Putamen (tissue), 1 donor: ENCODE measurements at regions not wholly inside any gene's neighbourhood (a gene's known extent, or its start where the extent isn't known, plus 50 kb on each side); places are given as distances from the start of the nearest gene placed in this dataset.

ENCODE experiments used
- DNase-seq: peaks from one replicate; pipeline ENCODE4 v3.0.0-alpha.2; 2016; ENCODE audit warnings: low spot score

DNA sequence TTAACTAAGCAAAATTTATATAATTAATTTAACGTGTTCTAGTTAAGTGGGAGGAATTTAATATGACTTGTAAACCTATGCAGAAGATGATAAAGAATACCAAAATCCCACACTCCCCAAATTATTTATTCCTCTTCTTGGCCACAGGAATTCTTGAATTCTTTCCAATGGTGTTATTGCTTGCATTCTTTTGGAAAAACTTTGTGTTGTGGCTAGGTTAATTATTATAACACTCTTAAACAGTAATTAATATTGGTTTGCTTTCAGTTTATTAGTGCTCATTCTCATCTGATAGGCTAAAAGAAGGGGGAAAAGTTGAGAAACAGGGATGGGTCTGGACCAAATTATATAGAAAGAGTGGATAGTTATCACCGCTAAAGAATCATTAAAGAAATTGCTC, 141.5 kb upstream of the PABPC4L start:
- no peak for DNase-seq

- DNase-seq = no peak
Measured at GRCh38 chr4:134337574-134337973, 136.0 kb upstream of the PABPC4L start.

GRCh38 chr4:134328741-134329140, 127.2 kb upstream of the PABPC4L start:
- no peak for DNase-seq

- DNase-seq = no peak
Measured at GRCh38 chr4:134327274-134328122, 125.9 kb upstream of the PABPC4L start.

GRCh38 chr4:134326866-134327265, 125.3 kb upstream of the PABPC4L start:
- no peak for DNase-seq

GRCh38 chr4:134324179-134324578, 122.6 kb upstream of the PABPC4L start:
- DNase-seq = no peak

DNA sequence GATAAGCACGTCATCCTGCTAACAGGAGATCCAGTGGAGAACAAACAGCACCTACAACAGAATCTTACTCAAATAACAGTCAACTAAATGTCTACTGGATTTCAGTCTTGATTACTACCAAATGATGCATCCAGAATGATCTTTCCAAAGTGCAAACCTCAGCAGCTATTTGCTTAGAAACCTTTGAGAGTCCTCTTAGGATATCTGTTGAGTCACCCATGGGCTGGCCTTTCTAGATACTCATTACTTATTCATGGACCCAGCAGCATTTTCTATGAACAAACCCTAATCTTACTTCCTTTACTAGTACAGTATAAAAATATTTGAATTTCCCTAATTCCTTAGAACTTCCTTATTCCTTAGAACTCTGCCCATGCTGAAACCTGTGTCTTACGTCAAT, 118.5 kb upstream of the PABPC4L start:
- no peak for DNase-seq

DNA sequence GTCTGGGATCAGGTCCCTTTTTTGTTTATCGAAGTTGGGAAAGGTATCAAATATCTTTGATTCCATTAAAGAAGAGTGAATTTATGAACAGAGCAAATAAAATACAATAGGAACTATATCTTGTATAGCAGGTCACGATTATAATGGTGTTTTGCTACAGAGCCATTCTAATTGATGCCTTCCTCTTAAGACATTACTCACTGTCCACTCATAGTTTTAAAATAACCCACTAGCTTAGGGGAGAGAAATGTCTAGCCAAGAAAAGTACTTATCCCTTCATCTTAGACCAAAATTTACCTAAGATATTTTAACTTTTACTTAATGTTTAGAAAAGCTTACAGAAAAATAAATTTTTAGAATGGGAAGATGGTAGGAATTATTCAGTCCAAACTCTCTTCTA, 112.0 kb upstream of the PABPC4L start:
- no peak for DNase-seq

GRCh38 chr4:134309715-134310114, 108.1 kb upstream of the PABPC4L start:
- no peak for DNase-seq

DNA sequence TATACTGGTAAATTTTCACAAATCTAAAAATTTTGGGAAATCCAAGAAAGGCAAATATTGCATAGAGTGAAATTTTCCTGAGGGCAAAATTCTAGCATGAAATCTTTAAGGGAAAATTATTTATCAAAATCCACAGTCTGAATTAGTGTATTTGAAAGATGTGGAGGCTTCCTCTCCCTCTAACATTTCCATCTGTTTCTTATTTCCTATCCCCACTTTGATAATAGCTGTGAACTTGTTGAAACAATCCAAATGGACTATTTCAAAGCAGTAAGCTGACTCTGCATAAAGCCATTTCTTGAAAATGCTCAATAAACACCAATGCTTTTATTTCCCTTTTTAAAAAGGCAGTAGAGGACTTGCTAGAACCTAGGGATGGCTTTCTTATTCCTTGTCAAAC, 107.3 kb upstream of the PABPC4L start:
- no peak for DNase-seq

DNA sequence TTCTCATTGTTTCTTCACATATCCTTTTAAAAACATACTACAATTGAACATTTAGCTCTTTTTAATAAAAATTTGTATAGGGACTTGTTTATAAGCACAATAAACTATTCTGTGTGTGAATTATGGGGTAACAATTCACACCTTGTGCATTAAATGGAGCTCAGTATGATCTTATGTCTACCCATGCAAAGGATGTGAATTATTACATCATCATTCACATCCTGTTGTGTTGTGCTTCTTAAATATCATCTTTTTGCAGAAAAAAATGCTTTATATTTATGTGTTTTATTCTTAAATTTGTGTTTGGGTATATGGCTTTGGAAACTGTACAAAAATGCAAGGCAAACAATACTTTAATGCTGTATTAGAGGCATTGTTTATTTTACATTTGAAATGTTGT, 96.7 kb upstream of the PABPC4L start:
- DNase-seq = no peak

- DNase-seq = no peak
Measured at GRCh38 chr4:134297765-134298164, 96.2 kb upstream of the PABPC4L start.

- DNase-seq = no peak
Measured at GRCh38 chr4:134282680-134283079, 81.1 kb upstream of the PABPC4L start.

- DNase-seq = no peak
Measured at GRCh38 chr4:134278675-134279074, 77.1 kb upstream of the PABPC4L start.

GRCh38 chr4:134276476-134276875, 74.9 kb upstream of the PABPC4L start:
- DNase-seq = no peak

DNA sequence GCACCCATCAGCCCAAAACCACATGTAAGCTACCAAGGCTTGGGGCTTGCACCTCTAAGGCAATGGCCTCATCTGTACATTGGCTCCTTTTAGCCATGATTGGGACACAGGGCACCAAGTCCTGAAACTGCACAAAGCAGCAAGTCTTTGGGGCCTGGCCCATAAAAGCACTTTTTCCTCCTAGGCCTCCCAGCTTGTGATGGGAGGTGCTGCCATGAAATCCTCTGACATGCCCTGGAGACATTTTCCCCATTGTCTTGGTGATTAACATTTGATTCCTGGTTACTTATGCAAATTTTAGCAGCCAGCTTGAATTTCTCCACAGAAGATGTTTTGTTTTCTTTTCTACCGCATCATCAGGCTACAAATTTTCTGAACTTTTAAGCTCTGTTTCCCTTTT, 58.5 kb upstream of the PABPC4L start:
- no peak for DNase-seq
